HG03432 (cell line): ENCODE measurements at regions not wholly inside any gene's neighbourhood (a gene's known extent, or its start where the extent isn't known, plus 50 kb on each side); places are given as distances from the start of the nearest gene placed in this dataset.
A peak's percentile ranks its signal among the peaks of the same experiment; 100 is the strongest.

ENCODE experiments used
- ATAC-seq: cut with Tn5 transposase; IDR thresholded peaks from one replicate; pipeline ENCODE4 v1.9.1; 2021; ENCODE audit warnings: mild to moderate bottlenecking, moderate library complexity; ENCODE audit not compliant: unreplicated experiment

DNA sequence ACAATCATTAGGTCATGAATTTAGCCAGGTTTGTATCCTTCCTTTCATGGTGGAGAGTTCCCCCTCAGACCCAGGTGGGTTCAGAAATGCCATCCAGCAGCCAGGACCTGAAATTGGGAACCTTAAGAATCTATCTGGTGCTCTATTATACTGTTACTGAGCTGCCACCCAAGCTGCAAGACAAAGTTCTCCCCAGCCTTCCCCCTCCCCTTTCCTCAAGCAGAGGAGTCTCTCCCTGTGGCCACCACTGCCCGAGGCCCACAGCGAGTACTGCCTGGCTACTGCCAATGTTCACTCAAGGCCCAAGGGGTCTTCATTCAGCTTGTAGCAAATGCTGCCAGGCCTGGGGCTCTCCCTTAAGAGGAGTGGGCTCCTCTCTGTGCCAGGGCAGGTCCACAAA lies 133.8 kb downstream of the TMEM38B start:
- ATAC-seq, result no peak

DNA sequence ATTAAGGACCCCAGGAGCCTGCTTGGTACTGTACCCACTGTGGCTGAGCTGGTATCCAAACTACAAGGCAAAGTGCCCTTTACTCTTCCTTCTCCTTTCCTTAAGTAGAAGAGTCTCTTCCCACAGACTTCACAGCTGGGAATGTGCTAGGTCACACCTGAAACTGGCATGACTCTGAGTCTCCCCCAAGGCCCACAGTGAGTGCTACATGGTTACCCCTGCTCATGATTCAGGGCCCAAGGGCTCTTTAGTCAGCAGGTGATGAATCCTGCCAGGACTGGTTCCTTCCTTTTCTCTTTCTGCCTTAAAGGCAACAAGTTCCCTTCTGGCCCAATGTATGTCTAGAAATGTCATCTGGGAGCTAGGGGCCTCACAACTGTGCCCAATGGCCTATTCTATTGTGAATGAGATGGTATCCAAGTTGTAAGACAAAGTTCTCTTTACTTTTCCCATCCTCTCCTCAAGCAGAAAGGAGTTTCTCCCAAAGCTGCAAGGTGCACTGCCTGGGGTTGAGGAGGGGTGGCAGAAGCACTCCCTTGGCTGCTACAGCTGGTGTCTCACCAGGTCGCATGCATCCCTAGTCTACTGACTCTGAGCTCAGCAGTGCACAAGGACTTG lies 134.4 kb downstream of the TMEM38B start:
- no peak for ATAC-seq

GRCh38 chr9:105830461-105830860 lies 136.1 kb downstream of the TMEM38B start:
- no peak for ATAC-seq

GRCh38 chr9:105832096-105832710 lies 137.9 kb downstream of the TMEM38B start:
- no peak for ATAC-seq

GRCh38 chr9:105833271-105833975 lies 139.1 kb downstream of the TMEM38B start:
- ATAC-seq, result no peak

- no peak for ATAC-seq
These were observed 140.1 kb downstream of the TMEM38B start for GRCh38 chr9:105834404-105834803.

DNA sequence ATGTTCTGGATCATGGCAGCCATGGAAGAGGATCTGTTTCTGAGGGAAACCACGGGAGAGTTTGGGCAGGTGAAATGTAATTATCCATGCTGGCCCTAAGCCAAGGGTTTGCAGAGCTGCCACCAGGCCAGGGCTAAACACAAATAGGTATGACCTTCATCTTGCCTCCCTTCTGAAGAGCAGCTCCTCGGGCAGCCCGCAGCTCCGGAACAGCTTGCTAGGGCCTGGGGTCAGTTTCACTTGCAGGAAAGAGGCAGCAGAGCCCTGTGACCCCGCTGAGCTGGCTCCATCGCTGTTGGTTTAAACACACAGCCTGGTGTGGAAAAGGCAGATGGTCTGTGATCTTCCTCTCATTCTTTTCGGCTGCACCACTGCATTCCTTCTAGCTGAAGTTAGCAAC lies 141.4 kb downstream of the TMEM38B start:
- no peak for ATAC-seq

- ATAC-seq, result no peak
These were observed 142.8 kb downstream of the TMEM38B start for GRCh38 chr9:105836936-105837660.

DNA sequence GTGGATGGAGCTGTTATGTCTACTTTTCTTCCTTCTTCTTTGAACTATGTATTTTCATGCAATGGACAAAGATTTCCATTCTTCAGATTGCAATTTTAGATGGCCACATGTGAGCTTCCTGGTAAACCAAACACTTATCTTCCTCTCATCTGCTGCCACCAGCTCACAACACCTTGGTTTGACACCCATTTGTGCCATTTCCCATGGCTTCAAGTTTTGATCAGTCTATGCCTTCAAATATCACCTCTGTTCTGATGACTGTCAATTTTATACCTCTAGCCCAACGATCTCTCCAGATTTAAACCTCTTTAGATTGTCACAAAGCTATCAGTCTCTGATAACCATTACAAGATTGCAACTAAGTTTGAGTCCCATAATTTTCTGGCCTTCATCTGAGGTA lies 147.2 kb downstream of the TMEM38B start:
- ATAC-seq, result no peak

- no peak for ATAC-seq
These were observed 147.8 kb downstream of the TMEM38B start for GRCh38 chr9:105842023-105842644.

- ATAC-seq, result no peak
These were observed 152.5 kb downstream of the TMEM38B start for GRCh38 chr9:105846825-105847224.

GRCh38 chr9:105850852-105851500 lies 156.6 kb downstream of the TMEM38B start:
- no peak for ATAC-seq

GRCh38 chr9:105854026-105854782 lies 159.9 kb downstream of the TMEM38B start:
- ATAC-seq, result no peak

GRCh38 chr9:105854783-105855724 lies 160.7 kb downstream of the TMEM38B start:
- no peak for ATAC-seq

DNA sequence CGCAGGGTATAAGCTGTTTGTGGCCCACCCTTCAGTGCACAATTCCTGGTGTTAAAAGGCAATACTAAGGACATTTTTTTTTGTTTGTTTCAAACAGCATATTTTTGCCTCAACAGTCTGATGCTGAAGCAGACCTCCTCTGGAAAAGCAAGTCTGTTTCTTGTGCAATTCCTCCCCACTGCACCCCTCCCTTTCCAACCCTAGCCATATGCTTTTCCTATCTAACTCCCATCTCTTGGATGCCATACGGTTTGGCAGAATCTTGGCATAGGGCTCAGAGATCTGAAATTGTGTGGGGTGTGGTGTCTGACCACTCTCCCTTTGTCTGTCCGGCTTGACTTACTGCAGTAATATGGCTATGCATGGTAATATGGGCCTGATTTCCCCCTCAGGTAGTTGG lies 161.6 kb downstream of the TMEM38B start:
- ATAC-seq, result no peak

- peak; percentile 87 for ATAC-seq
These were observed 163.8 kb downstream of the TMEM38B start for GRCh38 chr9:105858006-105858690.

DNA sequence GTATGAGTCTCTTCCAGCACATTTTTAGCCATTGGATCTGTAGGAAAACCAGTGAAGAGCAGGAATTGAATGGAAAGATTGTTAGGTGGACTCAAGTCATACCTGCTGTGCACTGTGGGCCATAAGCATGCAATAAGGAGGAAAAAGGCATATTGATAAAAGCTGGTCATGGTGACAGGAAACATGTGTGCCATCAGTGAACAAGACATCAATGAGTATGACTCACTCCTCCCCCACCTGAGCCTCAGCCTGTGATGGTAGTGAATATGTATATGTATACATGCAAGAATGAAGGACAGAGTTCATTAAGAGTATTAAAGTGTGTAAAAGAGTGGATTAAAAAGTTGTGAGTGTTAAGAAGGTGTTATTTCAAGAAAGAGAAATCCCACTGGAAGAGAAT lies 164.5 kb downstream of the TMEM38B start:
- no peak for ATAC-seq

DNA sequence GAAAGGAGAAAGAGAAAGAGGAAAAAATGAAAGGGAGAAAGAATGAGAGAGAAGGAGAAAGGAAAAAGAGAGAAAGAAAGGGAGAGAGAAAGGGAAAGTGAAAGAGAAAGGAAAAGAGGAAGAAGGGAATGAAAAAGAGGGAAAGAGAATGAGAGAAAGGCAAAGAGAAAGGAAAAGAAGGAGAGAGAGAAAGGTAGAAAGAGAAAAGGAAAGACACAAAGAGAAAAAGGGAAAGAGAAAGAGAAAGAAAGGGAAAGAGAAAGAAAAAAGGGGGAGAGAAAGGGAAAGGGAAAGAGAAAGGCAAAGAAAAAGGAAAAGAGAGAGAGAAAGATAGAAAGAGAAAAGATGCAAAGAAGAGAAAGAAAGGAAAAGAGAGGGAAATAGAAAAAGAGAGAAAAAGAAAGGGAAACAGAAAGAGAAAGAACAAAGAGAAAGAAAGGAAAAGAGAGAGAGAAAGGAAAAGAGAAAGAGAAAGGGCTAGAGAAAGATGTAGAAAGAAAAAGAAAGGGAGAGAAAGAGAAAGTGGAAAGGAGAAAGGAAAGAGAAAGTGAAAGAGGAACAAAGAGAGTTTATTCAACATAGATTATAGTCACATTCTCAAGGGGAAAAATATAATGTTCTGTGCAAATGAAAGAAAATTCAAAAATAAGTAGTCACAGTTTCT lies 165.2 kb downstream of the TMEM38B start:
- ATAC-seq, result no peak
